Smooth muscle cell (in vitro differentiated cells): ENCODE measurements at regions not wholly inside any gene's neighbourhood (a gene's known extent, or its start where the extent isn't known, plus 50 kb on each side); places are given as distances from the start of the nearest gene placed in this dataset.

ENCODE experiments used
- DNase-seq: peaks from one replicate; lab custom pipeline; 2025; ENCODE audit not compliant: unreplicated experiment; lab: John Stamatoyannopoulos, UW
- H2AFZ ChIP-seq: fragments of 200-600 bp; sonication (generic); 2 replicates; pipeline ENCODE4 v1.6.0; 2016; ENCODE audit warnings: antibody characterized with exemption, low read depth, mild to moderate bottlenecking
- H3F3A ChIP-seq: fragments of 200-600 bp; sonication (generic); 2 replicates; pipeline ENCODE4 v1.6.0; 2017; ENCODE audit warnings: antibody characterized with exemption, low read depth
- H3K27ac ChIP-seq: fragments of 200-600 bp; sonication (generic); 2 replicates; pipeline ENCODE4 v1.5.1; 2016; ENCODE audit warnings: low read depth, mild to moderate bottlenecking
- H3K27me3 ChIP-seq: fragments of 200-600 bp; sonication (generic); 2 replicates; pipeline ENCODE4 v1.6.1; 2016; ENCODE audit warnings: low read depth, mild to moderate bottlenecking
- H3K36me3 ChIP-seq: fragments of 200-600 bp; sonication (generic); 2 replicates; pipeline ENCODE4 v1.5.1; 2016; ENCODE audit warnings: low read depth
- H3K4me1 ChIP-seq: fragments of 200-600 bp; sonication (generic); 2 replicates; pipeline ENCODE4 v1.5.1; 2016; ENCODE audit warnings: low read depth
- H3K4me2 ChIP-seq: fragments of 200-600 bp; sonication (generic); 2 replicates; pipeline ENCODE4 v1.6.0; 2016; ENCODE audit warnings: mild to moderate bottlenecking
- H3K4me3 ChIP-seq: fragments of 200-600 bp; sonication (generic); 2 replicates; pipeline ENCODE4 v1.5.1; 2016; ENCODE audit warnings: mild to moderate bottlenecking
- H3K79me2 ChIP-seq: fragments of 200-600 bp; sonication (generic); 2 replicates; pipeline ENCODE4 v1.6.0; 2016; ENCODE audit warnings: low read depth, mild to moderate bottlenecking
- H3K9ac ChIP-seq: fragments of 200-600 bp; sonication (generic); 2 replicates; pipeline ENCODE4 v1.6.0; 2016; ENCODE audit warnings: low read depth
- H3K9me3 ChIP-seq: fragments of 200-600 bp; sonication (generic); replicated peaks from 2 replicates; pipeline ENCODE4 v1.5.1; 2016; ENCODE audit warnings: low read depth
- H4K20me1 ChIP-seq: fragments of 200-600 bp; sonication (generic); 2 replicates; pipeline ENCODE4 v1.6.0; 2016; ENCODE audit warnings: low read depth
- WGBS: methylation state at CpG from one replicate; pipeline ENCODE4 v1.1.7; 2016; ENCODE audit warnings: low lambda C conversion rate; 5-methylcytosine and 5-hydroxymethylcytosine counted together
- TF ChIP-seq, protein P1 (sequence below): fragments of 200-600 bp; sonication (generic); IDR thresholded peaks from 2 replicates; pipeline ENCODE4 v1.5.1; 2017; ENCODE audit warnings: borderline replicate concordance, mild to moderate bottlenecking, antibody characterized with exemption; ENCODE audit not compliant: insufficient read depth, poor library complexity, severe bottlenecking

- Histone ChIP-seq H3K79me2 (no peaks in the 10 kb centered on the region), H3K36me3 (no peaks in the 10 kb centered on the region), H3K4me1 (no peaks in the 10 kb centered on the region), H2AFZ (no peak overlapping the region), H3K9ac (no peak overlapping the region), H3K4me3 (no peak overlapping the region), H3K9me3 (no peaks in the 10 kb centered on the region), H3K27ac (no peak overlapping the region), H3K4me2 (no peak overlapping the region), H3F3A (no peaks in the 10 kb centered on the region), H3K27me3 (no peaks in the 10 kb centered on the region), H4K20me1 (no peaks in the 10 kb centered on the region)
- TF ChIP-seq, protein P1, sequence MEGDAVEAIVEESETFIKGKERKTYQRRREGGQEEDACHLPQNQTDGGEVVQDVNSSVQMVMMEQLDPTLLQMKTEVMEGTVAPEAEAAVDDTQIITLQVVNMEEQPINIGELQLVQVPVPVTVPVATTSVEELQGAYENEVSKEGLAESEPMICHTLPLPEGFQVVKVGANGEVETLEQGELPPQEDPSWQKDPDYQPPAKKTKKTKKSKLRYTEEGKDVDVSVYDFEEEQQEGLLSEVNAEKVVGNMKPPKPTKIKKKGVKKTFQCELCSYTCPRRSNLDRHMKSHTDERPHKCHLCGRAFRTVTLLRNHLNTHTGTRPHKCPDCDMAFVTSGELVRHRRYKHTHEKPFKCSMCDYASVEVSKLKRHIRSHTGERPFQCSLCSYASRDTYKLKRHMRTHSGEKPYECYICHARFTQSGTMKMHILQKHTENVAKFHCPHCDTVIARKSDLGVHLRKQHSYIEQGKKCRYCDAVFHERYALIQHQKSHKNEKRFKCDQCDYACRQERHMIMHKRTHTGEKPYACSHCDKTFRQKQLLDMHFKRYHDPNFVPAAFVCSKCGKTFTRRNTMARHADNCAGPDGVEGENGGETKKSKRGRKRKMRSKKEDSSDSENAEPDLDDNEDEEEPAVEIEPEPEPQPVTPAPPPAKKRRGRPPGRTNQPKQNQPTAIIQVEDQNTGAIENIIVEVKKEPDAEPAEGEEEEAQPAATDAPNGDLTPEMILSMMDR = no peak
- no peak for DNase-seq
- WGBS = 66% methylated on average over 4 of the region's 4 CpGs
Observed at GRCh38 chr1:56215771-56216170, 363.6 kb downstream of the PLPP3 start.

GRCh38 chr1:56215086-56215485 is 364.3 kb downstream of the PLPP3 start:
- Histone ChIP-seq H3K27ac (no peak overlapping the region), H3K79me2 (no peaks in the 10 kb centered on the region), H3K4me1 (no peaks in the 10 kb centered on the region), H2AFZ (no peak overlapping the region), H3F3A (no peaks in the 10 kb centered on the region), H3K4me3 (no peak overlapping the region), H4K20me1 (no peaks in the 10 kb centered on the region), H3K4me2 (no peak overlapping the region), H3K36me3 (no peaks in the 10 kb centered on the region), H3K27me3 (no peaks in the 10 kb centered on the region), H3K9ac (no peak overlapping the region), H3K9me3 (no peaks in the 10 kb centered on the region)
- 79% methylated on average over 3 of the region's 3 CpGs for WGBS
- TF ChIP-seq, protein P1 = no peak
- DNase-seq = no peak

DNA sequence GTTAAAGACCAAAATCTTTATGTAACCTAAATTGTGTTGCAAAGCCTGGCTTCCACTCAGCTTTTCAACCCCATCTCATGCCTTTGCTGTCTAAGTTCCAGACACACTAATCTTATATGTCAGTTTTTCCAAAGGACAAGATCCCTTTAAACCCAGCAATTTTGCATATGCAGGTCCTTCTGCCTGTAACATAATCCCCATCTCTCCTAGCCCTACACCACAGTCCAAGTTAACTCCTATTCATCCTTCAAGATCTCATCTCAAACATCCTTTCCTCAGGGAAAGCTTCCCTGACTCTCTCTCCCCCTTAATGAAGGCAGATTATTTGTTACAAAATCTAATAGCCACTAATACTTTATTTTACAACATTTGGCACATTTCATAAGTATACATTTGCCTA is 366.3 kb downstream of the PLPP3 start:
- no peak for DNase-seq
- H3F3A ChIP-seq = no peaks in the 10 kb centered on the region
- H3K4me1 ChIP-seq = no peaks in the 10 kb centered on the region
- no peak overlapping the region for H3K27ac ChIP-seq
- no peak overlapping the region for H2AFZ ChIP-seq
- no peaks in the 10 kb centered on the region for H3K27me3 ChIP-seq
- H3K4me3 ChIP-seq = no peak overlapping the region
- H3K79me2 ChIP-seq = no peaks in the 10 kb centered on the region
- H3K9ac ChIP-seq = no peak overlapping the region
- H4K20me1 ChIP-seq = no peaks in the 10 kb centered on the region
- no peaks in the 10 kb centered on the region for H3K36me3 ChIP-seq
- H3K4me2 ChIP-seq = no peak overlapping the region
- TF ChIP-seq, protein P1 = no peak
- no peaks in the 10 kb centered on the region for H3K9me3 ChIP-seq

DNA sequence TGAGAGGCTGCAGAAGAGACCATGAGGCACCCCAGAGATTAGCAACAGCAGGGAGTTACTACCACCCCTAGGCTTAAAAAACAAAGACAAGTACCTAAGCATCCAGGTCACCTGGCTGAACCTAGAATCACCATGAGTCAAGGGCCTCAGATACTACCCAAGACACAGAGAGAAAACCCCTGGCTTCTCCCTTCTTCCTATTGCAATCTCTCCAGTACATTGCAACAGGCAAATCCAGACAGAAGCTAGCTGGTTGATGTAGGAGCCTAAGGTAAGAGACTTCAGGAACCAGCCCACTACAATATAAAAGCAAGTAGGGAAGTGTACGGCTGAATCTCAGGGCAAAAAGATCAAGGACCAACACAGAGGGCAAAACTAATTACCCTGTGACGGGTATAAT is 367.2 kb downstream of the PLPP3 start:
- 86% methylated on average over 2 of the region's 2 CpGs for WGBS

More for the DNA sequence above, 367.2 kb downstream of the PLPP3 start:
- no peak overlapping the region for H2AFZ ChIP-seq
- H3K9ac ChIP-seq = no peak overlapping the region
- no peak for DNase-seq
- no peaks in the 10 kb centered on the region for H3F3A ChIP-seq
- TF ChIP-seq, protein P1 = no peak
- no peaks in the 10 kb centered on the region for H3K9me3 ChIP-seq
- no peak overlapping the region for H3K27ac ChIP-seq
- H3K4me2 ChIP-seq = no peak overlapping the region
- H4K20me1 ChIP-seq = no peaks in the 10 kb centered on the region
- no peaks in the 10 kb centered on the region for H3K79me2 ChIP-seq
- no peaks in the 10 kb centered on the region for H3K27me3 ChIP-seq
- H3K4me1 ChIP-seq = no peaks in the 10 kb centered on the region
- no peak overlapping the region for H3K4me3 ChIP-seq
- no peaks in the 10 kb centered on the region for H3K36me3 ChIP-seq
